ENCODE measurements at regions not wholly inside any gene's neighbourhood (a gene's known extent, or its start where the extent isn't known, plus 50 kb on each side); places are given as distances from the start of the nearest gene placed in this dataset.

DNA sequence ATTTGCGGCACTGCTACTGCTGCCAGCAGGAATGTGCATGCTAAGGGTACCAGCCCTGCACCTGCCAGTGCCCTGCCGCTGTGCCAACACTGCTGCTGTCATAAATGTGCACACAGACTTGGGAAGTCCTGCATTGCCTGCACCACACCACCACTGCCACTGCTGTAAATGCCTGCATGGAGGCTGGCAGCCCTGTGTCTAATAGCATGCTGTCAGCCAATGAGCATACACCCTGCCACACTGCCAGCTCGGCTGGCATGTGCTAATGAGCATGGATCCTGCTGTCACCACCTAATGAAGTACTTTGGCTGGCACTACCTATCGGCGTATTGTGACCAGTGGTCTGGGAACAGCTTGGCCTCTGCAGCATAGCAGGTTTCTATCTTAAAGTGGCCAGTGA is 981.8 kb upstream of the GBE1 start:
- no peak for TF ChIP-seq POLR2A (IDR thresholded peaks at IDR 0.05)
- TF ChIP-seq, protein P1, sequence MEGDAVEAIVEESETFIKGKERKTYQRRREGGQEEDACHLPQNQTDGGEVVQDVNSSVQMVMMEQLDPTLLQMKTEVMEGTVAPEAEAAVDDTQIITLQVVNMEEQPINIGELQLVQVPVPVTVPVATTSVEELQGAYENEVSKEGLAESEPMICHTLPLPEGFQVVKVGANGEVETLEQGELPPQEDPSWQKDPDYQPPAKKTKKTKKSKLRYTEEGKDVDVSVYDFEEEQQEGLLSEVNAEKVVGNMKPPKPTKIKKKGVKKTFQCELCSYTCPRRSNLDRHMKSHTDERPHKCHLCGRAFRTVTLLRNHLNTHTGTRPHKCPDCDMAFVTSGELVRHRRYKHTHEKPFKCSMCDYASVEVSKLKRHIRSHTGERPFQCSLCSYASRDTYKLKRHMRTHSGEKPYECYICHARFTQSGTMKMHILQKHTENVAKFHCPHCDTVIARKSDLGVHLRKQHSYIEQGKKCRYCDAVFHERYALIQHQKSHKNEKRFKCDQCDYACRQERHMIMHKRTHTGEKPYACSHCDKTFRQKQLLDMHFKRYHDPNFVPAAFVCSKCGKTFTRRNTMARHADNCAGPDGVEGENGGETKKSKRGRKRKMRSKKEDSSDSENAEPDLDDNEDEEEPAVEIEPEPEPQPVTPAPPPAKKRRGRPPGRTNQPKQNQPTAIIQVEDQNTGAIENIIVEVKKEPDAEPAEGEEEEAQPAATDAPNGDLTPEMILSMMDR (IDR thresholded peaks at IDR 0.05), result no peak
